22Rv1 (cell line): ENCODE measurements at regions not wholly inside any gene's neighbourhood (a gene's known extent, or its start where the extent isn't known, plus 50 kb on each side); places are given as distances from the start of the nearest gene placed in this dataset.
"Not testable (repeated sequence)": the region's sequence is repeated elsewhere in the genome, so short reads cannot be mapped to it uniquely, and the experiment has no call there.

Experiments used
- H3K27ac ChIP-seq: fragments of 450-650 bp; 2 replicates; pipeline ENCODE4 v1.5.1; 2017
- CTCF ChIP-seq: fragments of 450-650 bp; IDR thresholded peaks from 2 replicates; pipeline ENCODE4 v1.5.1; 2017; ENCODE audit warnings: mild to moderate bottlenecking
- ZFX ChIP-seq: fragments of 450-650 bp; IDR thresholded peaks from 2 replicates; pipeline ENCODE4 v1.6.1; 2017; ENCODE audit warnings: antibody characterized with exemption, borderline replicate concordance

- no peak overlapping the region for H3K27ac ChIP-seq
- TF ChIP-seq CTCF (no peak), ZFX (no peak)
Observed at GRCh38 chr6:113060664-113061063, 713.5 kb downstream of the RFPL4B start.

GRCh38 chr6:113065611-113066010 is 718.5 kb downstream of the RFPL4B start:
- no peak overlapping the region for H3K27ac ChIP-seq
- TF ChIP-seq CTCF (no peak), ZFX (no peak)

- H3K27ac ChIP-seq: no peak overlapping the region
- TF ChIP-seq CTCF: no peak
- TF ChIP-seq ZFX: no peak
Observed at GRCh38 chr6:113067612-113068275, 720.6 kb downstream of the RFPL4B start.

GRCh38 chr6:113068570-113068969 is 721.4 kb downstream of the RFPL4B start:
- no peak overlapping the region for H3K27ac ChIP-seq
- TF ChIP-seq CTCF: no peak
- TF ChIP-seq ZFX: no peak

- not testable (repeated sequence) for H3K27ac ChIP-seq
Observed at GRCh38 chr6:113070681-113071080, 723.6 kb downstream of the RFPL4B start.

- TF ChIP-seq CTCF: no peak
- H3K27ac ChIP-seq: no peak overlapping the region
Observed at GRCh38 chr6:113073611-113074191, 726.6 kb downstream of the RFPL4B start.

- H3K27ac ChIP-seq: no peak overlapping the region
- TF ChIP-seq ZFX (no peak), CTCF (no peak)
Observed at GRCh38 chr6:113076116-113076515, 729.0 kb downstream of the RFPL4B start.

- TF ChIP-seq CTCF: no peak
- no peak for TF ChIP-seq ZFX
- no peak overlapping the region for H3K27ac ChIP-seq
Observed at GRCh38 chr6:113076816-113077215, 729.7 kb downstream of the RFPL4B start.
